HG02852 (cell line): ENCODE measurements at regions not wholly inside any gene's neighbourhood (a gene's known extent, or its start where the extent isn't known, plus 50 kb on each side); places are given as distances from the start of the nearest gene placed in this dataset.

Experiments
- ATAC-seq: cut with Tn5 transposase; IDR thresholded peaks from one replicate; pipeline ENCODE4 v1.9.1; 2021; ENCODE audit warnings: mild to moderate bottlenecking, moderate library complexity; ENCODE audit not compliant: unreplicated experiment

DNA sequence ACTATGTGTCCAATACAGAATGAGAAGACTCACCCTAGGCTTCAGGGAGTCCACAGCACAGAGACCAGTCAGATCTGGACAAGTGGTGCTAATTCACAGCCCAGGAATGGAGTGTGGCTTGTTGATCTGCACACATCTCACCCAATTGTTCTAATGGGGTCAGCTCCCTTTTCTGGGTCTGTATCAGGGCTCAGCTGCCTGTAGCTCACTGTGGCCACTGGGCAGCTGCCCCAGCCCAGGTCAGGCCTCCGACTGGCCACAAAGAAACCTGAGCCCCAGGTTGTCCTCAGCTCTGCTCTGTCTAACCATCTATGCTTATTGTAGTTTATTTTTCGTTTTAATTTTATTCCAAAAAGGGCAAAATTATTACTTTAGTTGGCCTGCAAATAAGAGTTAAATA, 202.3 kb upstream of the RAB6C start:
- no peak for ATAC-seq

DNA sequence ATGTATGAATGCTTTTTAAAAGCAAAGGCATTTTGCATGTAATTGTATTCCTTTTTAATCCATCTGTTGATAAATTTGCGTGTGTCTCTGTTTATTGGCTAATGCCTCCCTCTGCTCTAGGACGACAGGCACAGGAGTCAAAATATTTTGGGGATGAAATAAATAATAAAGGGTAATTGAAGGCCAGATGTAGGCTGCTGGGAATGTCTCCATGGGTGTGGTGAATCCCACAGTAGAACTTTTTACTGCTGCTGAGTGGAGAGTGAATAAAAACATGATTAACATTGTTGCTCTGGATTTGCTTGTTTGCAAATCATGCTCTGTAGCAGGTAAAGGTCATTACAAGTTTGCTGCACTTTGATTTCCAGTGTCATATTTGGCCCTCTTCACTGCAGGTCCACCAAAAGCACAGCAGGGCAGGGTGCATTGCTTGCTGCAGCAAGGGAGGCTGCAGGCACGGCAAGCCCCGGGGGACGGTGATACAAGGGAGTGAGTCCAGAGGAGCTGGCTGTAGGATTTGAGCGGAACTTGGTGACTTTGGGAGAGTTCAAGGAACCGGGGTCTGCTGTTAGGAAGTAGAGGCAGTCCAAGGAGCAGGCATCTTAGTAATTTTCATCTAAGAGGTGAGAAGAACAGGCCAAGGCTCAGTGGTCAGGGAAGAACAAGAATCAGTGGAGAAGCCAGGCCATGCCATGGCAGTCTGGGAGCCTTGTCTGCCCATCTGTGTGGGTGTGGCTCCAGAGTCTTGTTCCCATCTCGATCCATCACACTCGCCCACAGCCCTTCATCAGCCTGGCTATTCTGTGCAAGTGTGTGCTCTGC, 201.5 kb upstream of the RAB6C start:
- no peak for ATAC-seq

DNA sequence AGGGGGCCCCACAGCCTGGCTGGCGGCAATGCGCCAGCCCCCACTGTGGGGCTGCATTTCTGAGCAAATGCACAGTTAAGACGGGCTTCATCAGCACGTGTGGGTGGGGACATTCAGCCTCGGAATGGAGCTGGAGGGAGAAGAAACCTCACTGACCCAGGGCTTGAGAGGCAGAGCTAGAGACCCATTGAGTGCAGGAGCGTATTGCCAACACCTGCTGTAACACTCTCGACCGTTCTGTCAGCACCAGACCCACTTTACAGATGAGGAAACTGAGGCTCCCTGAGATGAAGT, 200.9 kb upstream of the RAB6C start:
- no peak for ATAC-seq

DNA sequence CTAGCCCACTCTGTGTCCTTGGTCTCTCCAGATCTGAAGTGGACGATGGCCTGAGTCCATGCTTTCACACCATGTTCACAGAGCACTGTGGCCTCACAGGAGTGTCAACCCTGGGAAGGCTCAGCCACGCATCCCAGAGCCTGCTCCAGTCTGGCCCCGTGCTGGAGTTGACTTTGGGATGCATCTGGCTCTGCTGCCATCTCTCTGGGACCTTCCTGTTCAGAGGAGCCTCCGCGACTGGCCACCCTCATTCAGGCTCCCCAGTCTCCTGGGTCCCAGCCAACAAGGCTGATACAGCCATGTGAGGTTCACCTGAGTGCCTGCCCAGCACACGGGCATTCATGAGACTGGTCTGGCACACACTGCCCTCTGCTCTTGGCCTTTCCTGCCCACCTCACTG, 199.7 kb upstream of the RAB6C start:
- ATAC-seq = no peak

- no peak for ATAC-seq
Observed at GRCh38 chr2:129780316-129781270, 198.9 kb upstream of the RAB6C start.

- ATAC-seq = no peak
Observed at GRCh38 chr2:129781749-129782632, 197.5 kb upstream of the RAB6C start.

GRCh38 chr2:129782633-129782990, 196.9 kb upstream of the RAB6C start:
- no peak for ATAC-seq

- ATAC-seq = no peak
Observed at GRCh38 chr2:129784486-129784885, 195.0 kb upstream of the RAB6C start.

GRCh38 chr2:129791712-129792111, 187.8 kb upstream of the RAB6C start:
- ATAC-seq = no peak

GRCh38 chr2:129793431-129793902, 186.0 kb upstream of the RAB6C start:
- no peak for ATAC-seq

DNA sequence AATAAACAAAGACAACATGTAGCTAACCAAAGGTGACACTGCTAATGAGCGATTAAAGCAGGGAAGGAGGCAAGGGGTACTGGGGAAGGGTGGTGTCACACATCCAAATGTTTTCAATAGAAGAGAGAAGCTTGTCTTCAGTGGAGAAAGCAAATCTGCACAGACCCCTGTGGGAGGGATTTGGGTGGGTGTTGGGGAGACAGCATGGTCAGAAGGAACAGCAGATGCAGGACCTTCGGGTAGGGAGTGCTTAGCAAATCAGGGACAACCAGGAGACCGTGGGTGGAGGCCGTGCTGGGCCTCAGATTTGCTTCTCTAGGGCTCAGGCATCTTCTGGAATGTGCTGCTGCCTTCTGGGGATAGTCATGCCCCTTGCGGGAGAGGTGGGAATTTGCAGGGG, 185.3 kb upstream of the RAB6C start:
- ATAC-seq = no peak

- ATAC-seq = no peak
Observed at GRCh38 chr2:129794540-129794939, 184.9 kb upstream of the RAB6C start.

DNA sequence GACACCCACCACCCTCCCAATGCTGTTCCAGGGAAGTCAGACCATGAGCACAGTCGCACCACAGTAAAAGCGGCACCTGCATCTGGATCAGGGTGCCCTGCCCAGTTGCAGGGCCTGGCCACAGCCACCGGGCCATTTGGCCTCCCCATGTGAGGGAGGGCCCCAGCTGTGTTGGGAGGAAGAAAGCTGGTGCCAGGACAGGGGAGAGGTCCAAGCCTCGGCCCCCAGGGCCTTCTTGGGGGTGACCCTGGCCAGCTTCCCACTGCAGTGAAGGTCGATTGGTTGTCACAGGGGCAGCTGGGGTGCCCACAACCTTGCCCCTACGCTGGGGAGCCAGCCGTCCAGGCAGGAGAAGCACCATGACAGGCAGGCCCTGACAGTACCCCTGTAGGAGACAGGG, 183.2 kb upstream of the RAB6C start:
- ATAC-seq = no peak

GRCh38 chr2:129796801-129797488, 182.5 kb upstream of the RAB6C start:
- ATAC-seq = no peak

- no peak for ATAC-seq
Observed at GRCh38 chr2:129797489-129798300, 181.8 kb upstream of the RAB6C start.

DNA sequence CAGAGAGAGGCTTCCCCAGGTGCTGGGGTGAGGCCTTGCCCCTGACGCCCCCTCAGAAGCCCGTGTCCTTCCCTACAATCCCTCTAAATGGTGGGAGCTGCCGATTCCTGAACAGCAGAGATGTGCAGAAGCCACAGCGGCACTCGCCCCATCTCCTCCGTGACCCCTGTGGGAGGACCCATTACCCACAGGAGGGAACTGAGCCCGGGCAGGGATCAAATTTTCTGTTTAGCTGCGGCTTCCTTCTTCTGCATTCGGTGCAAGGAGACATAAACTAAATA, 181.2 kb upstream of the RAB6C start:
- no peak for ATAC-seq

DNA sequence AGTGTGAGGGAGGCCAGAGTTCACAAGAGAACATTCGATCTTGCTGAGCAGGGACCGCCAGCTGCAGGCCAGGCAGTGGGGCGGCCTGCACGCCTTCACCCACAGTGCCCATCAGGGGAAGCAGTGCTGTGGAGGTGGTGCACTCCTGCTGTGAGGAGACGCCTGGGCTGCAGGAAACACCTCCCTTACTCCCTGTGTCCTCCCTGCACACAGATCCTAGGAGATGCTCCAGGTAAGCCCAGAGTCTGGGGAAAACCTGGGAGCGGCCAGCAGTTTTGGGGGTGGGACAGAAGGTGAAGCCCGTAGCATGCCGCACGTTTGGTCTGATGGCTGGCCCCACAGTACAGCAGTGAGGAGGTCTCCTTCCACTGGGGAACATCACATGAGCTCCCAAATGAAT, 180.8 kb upstream of the RAB6C start:
- ATAC-seq = no peak

GRCh38 chr2:129799036-129799958, 180.2 kb upstream of the RAB6C start:
- ATAC-seq = no peak

DNA sequence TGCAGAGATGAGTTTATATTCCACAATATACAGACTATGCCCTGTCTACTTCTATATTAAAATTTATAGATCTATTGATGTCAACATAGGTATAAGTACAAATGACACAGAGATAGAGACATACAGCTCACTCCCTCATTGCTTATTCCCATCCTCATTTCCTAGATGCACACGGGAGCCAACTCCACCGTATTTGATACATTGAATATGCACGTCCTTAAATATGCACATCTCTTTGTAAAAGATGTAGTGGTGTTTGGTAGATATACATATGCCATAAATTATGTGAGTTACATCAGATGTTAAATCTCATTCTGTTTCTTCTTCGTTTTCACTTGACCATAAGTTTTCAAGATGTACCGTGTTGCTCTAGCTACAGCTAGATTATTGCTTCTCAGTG, 179.2 kb upstream of the RAB6C start:
- no peak for ATAC-seq
